Liver (tissue), 8 donors: ENCODE measurements at regions not wholly inside any gene's neighbourhood (a gene's known extent, or its start where the extent isn't known, plus 50 kb on each side); places are given as distances from the start of the nearest gene placed in this dataset.
A peak's percentile ranks its signal among the peaks of the same experiment; 100 is the strongest.

Experiments used
- DNase-seq: peaks from one replicate; pipeline ENCODE4 v3.0.0-alpha.2; 2017; ENCODE audit warnings: low spot score
- H3K27ac ChIP-seq, 2 donors: one replicate each; pipeline ENCODE4 v1.7.0; 2013; ENCODE audit warnings: inconsistent platforms in 2 of 2, low read length in 2 of 2, control low read depth in 1 of 2, low read depth in 1 of 2, mild to moderate bottlenecking in 1 of 2
- H3K27me3 ChIP-seq, 4 donors: one replicate each; pipeline versions ENCODE4 v1.6.1 to v1.7.0; 2013; ENCODE audit warnings: low read length in 3 of 4, inconsistent platforms in 1 of 4, mild to moderate bottlenecking in 1 of 4, moderate library complexity in 1 of 4; ENCODE audit not compliant: control insufficient read depth in 4 of 4, insufficient read depth in 4 of 4
- H3K36me3 ChIP-seq, 4 donors: one replicate each; pipeline versions ENCODE4 v1.6.1 to v1.7.0; 2013; ENCODE audit warnings: low read length in 3 of 4, mild to moderate bottlenecking in 3 of 4, low read depth in 1 of 4, moderate library complexity in 1 of 4; ENCODE audit not compliant: control insufficient read depth in 4 of 4, insufficient read depth in 3 of 4
- H3K4me1 ChIP-seq, 4 donors: one replicate each; pipeline versions ENCODE4 v1.6.1 to v1.7.0; 2013; ENCODE audit warnings: low read length in 3 of 4, mild to moderate bottlenecking in 3 of 4, moderate library complexity in 1 of 4; ENCODE audit not compliant: control insufficient read depth in 4 of 4, insufficient read depth in 4 of 4
- H3K4me3 ChIP-seq, 3 donors: one replicate each; pipeline versions ENCODE4 v1.6.1 to v1.7.0; 2013; ENCODE audit warnings: low read length in 3 of 3, control low read depth in 1 of 3, low read depth in 1 of 3, mild to moderate bottlenecking in 1 of 3
- H3K9ac ChIP-seq, 2 donors: one replicate each; pipeline ENCODE4 v1.7.0; 2013; ENCODE audit warnings: low read length in 2 of 2, mild to moderate bottlenecking in 2 of 2, moderate library complexity in 2 of 2, control low read depth in 1 of 2, low read depth in 1 of 2
- H3K9me3 ChIP-seq, 4 donors: one replicate each; pipeline versions ENCODE4 v1.6.1 to v1.7.0; 2013; ENCODE audit warnings: low read length in 3 of 4; ENCODE audit not compliant: control insufficient read depth in 4 of 4
- EGR1 ChIP-seq, 2 donors: IDR thresholded peaks; 2 replicates each; pipeline ENCODE4 v1.6.1; 2016 to 2018; ENCODE audit warnings: antibody characterized with exemption in 2 of 2, low read depth in 2 of 2
- FOXA1 ChIP-seq: IDR thresholded peaks from 2 replicates; pipeline ENCODE4 v1.6.1; 2016; ENCODE audit warnings: antibody characterized with exemption
- FOXA2 ChIP-seq: IDR thresholded peaks from 2 replicates; pipeline ENCODE4 v1.6.1; 2016; ENCODE audit warnings: antibody characterized with exemption
- GABPA ChIP-seq, 2 donors: IDR thresholded peaks in 1 of 2; conservative IDR thresholded peaks in 1 of 2; 2 replicates each; pipeline ENCODE4 v1.6.1; 2016; ENCODE audit warnings: antibody characterized with exemption in 2 of 2, mild to moderate bottlenecking in 1 of 2, moderate library complexity in 1 of 2
- HNF4A ChIP-seq, 2 donors: conservative IDR thresholded peaks; 2 replicates each; pipeline ENCODE4 v1.6.1; 2016; ENCODE audit warnings: antibody characterized with exemption in 2 of 2, mild to moderate bottlenecking in 2 of 2
- HNF4G ChIP-seq: IDR thresholded peaks from 2 replicates; pipeline ENCODE4 v1.6.1; 2016; ENCODE audit warnings: antibody characterized with exemption
- JUND ChIP-seq, 2 donors: IDR thresholded peaks; 2 replicates each; pipeline ENCODE4 v1.6.1; 2016; ENCODE audit warnings: antibody characterized with exemption in 2 of 2
- NR2F2 ChIP-seq: IDR thresholded peaks from 2 replicates; pipeline ENCODE4 v1.6.1; 2016; ENCODE audit warnings: antibody characterized with exemption
- RAD21 ChIP-seq, 2 donors: IDR thresholded peaks; 2 replicates each; pipeline ENCODE4 v1.6.1; 2016; ENCODE audit warnings: antibody characterized with exemption in 2 of 2, mild to moderate bottlenecking in 2 of 2
- RXRA ChIP-seq, 2 donors: IDR thresholded peaks; 2 replicates each; pipeline ENCODE4 v1.6.1; 2017 to 2018; ENCODE audit warnings: antibody characterized with exemption in 2 of 2, mild to moderate bottlenecking in 1 of 2
- SP1 ChIP-seq: IDR thresholded peaks from 2 replicates; pipeline ENCODE4 v1.6.1; 2018; ENCODE audit warnings: antibody characterized with exemption, mild to moderate bottlenecking
- TAF1 ChIP-seq: conservative IDR thresholded peaks from 2 replicates; pipeline ENCODE4 v1.6.1; 2016; ENCODE audit warnings: antibody characterized with exemption, mild to moderate bottlenecking
- YY1 ChIP-seq: IDR thresholded peaks from 2 replicates; pipeline ENCODE4 v1.6.1; 2016; ENCODE audit warnings: antibody characterized with exemption, mild to moderate bottlenecking
- WGBS: extraction: QIAGEN DNeasy Blood & Tissue Kit; methylation state at CpG from one replicate; pipeline ENCODE4 v1.1.7; 2013; 5-methylcytosine and 5-hydroxymethylcytosine counted together
- TF ChIP-seq, protein P1 (sequence below): IDR thresholded peaks from 2 replicates; pipeline ENCODE4 v1.6.1; 2016; ENCODE audit warnings: antibody characterized with exemption, mild to moderate bottlenecking
- TF ChIP-seq, protein P2 (sequence below): IDR thresholded peaks from 2 replicates; pipeline ENCODE4 v1.6.1; 2016; ENCODE audit warnings: antibody characterized with exemption
- TF ChIP-seq, protein P3 (sequence below): IDR thresholded peaks from 2 replicates; pipeline ENCODE4 v1.6.1; 2016; ENCODE audit warnings: antibody characterized with exemption
- TF ChIP-seq, protein P4 (sequence below): IDR thresholded peaks from 2 replicates; pipeline ENCODE4 v1.6.1; 2016; ENCODE audit warnings: antibody characterized with exemption
- TF ChIP-seq, protein P5 (sequence below): fragments of 150-350 bp; IDR thresholded peaks from 2 replicates; pipeline ENCODE4 v1.5.1; 2017; ENCODE audit warnings: improper control_type of control experiment, low read depth, low read length; ENCODE audit not compliant: missing input control
- donor health status: healthy.
- donor health status: healthy.
- donor health status: healthy.
- donor health status: healthy.
- donor health status: healthy.

DNA sequence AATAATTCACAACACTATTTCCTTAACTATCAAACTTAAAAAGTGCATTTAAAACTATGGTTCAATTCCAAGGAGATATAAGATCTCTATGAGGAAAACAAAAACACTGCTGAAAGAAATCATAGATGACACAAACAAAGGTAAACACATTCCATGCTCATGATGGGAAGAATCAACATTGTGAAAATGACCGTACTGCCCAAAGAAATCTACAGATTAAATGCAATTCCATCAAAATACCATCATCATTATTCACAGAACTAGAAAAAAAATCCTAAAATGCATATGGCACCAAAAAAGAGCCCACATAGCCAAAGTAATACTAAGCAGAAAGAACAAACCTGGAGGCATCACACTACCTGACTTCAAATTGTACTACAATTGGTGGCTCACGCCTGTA lies 159.9 kb upstream of the EEPD1 start:
- 84% methylated on average over 2 of the region's 2 CpGs for WGBS
- H3K27me3 ChIP-seq: no peaks in the 10 kb centered on the region
- no peaks in the 10 kb centered on the region for H3K9me3 ChIP-seq
- no peak for DNase-seq
- TF ChIP-seq HNF4A (conservative IDR thresholded peaks at IDR 0.05) (no peak), YY1 (no peak), SP1 (no peak), RXRA (IDR thresholded peaks at IDR 0.05) (no peak), GABPA (IDR thresholded peaks at IDR 0.05 in 1 of 2, conservative IDR thresholded peaks at IDR 0.05 in 1 of 2) (no peak), HNF4G (no peak), TAF1 (no peak), RAD21 (IDR thresholded peaks at IDR 0.05) (no peak), FOXA1 (no peak), JUND (IDR thresholded peaks at IDR 0.05) (no peak)
- TF ChIP-seq, protein P1, sequence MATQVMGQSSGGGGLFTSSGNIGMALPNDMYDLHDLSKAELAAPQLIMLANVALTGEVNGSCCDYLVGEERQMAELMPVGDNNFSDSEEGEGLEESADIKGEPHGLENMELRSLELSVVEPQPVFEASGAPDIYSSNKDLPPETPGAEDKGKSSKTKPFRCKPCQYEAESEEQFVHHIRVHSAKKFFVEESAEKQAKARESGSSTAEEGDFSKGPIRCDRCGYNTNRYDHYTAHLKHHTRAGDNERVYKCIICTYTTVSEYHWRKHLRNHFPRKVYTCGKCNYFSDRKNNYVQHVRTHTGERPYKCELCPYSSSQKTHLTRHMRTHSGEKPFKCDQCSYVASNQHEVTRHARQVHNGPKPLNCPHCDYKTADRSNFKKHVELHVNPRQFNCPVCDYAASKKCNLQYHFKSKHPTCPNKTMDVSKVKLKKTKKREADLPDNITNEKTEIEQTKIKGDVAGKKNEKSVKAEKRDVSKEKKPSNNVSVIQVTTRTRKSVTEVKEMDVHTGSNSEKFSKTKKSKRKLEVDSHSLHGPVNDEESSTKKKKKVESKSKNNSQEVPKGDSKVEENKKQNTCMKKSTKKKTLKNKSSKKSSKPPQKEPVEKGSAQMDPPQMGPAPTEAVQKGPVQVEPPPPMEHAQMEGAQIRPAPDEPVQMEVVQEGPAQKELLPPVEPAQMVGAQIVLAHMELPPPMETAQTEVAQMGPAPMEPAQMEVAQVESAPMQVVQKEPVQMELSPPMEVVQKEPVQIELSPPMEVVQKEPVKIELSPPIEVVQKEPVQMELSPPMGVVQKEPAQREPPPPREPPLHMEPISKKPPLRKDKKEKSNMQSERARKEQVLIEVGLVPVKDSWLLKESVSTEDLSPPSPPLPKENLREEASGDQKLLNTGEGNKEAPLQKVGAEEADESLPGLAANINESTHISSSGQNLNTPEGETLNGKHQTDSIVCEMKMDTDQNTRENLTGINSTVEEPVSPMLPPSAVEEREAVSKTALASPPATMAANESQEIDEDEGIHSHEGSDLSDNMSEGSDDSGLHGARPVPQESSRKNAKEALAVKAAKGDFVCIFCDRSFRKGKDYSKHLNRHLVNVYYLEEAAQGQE: no peak
- TF ChIP-seq, protein P2, sequence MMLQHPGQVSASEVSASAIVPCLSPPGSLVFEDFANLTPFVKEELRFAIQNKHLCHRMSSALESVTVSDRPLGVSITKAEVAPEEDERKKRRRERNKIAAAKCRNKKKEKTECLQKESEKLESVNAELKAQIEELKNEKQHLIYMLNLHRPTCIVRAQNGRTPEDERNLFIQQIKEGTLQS: no peak
- TF ChIP-seq, protein P3, sequence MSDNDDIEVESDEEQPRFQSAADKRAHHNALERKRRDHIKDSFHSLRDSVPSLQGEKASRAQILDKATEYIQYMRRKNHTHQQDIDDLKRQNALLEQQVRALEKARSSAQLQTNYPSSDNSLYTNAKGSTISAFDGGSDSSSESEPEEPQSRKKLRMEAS: no peak
- TF ChIP-seq, protein P4, sequence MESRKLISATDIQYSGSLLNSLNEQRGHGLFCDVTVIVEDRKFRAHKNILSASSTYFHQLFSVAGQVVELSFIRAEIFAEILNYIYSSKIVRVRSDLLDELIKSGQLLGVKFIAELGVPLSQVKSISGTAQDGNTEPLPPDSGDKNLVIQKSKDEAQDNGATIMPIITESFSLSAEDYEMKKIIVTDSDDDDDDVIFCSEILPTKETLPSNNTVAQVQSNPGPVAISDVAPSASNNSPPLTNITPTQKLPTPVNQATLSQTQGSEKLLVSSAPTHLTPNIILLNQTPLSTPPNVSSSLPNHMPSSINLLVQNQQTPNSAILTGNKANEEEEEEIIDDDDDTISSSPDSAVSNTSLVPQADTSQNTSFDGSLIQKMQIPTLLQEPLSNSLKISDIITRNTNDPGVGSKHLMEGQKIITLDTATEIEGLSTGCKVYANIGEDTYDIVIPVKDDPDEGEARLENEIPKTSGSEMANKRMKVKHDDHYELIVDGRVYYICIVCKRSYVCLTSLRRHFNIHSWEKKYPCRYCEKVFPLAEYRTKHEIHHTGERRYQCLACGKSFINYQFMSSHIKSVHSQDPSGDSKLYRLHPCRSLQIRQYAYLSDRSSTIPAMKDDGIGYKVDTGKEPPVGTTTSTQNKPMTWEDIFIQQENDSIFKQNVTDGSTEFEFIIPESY: no peak
- H3K4me1 ChIP-seq: peaks cover 0 to 4% (median 1%) of the 10 kb centered on the region in 4 donors
- H3K27ac ChIP-seq: no peak overlapping the region
- no peak overlapping the region for H3K4me3 ChIP-seq
- H3K9ac ChIP-seq: no peak overlapping the region
- no peaks in the 10 kb centered on the region for H3K36me3 ChIP-seq

DNA sequence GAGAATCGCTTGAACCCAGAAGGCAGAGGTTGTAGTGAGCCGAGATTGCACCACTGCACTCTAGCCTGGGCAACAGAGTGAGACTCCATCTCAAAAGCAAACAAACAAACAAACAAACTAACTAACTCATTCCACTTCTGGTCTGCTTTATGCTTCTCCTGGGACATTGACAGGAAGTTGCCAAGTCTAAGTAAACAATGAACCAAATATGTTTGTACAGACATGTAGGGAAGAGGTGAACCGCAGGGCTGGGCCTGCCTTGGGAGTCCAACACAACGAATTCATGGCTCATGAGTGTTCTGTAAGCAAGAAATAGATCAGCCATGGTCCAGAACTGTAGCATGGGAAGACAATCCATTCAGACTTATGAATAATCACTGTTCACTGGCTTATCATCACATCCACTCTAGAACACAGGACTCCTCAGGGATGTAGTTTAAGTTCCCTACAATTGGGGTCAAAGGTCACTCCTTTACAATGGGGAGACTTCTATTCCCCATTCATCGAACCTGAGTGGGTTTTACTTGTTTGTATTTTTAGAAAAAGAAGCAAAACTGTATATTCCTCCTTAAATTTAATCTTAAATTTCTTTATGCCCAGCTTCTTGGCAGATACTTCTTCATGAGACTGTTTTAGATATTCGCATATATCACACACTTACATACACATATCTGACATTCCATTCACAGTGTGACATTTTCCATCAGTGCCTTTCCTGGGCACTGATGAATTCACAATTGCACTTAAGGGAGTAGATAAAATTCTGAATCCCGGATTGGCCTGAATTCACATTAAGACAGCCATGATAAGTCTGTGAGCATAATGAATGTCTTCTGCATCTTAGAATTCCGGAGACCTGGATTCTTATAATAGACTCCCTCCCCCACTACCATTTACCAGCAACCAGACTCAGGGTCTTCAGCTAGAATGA lies 159.1 kb upstream of the EEPD1 start:
- Histone ChIP-seq H3K27ac (no peak overlapping the region), H3K27me3 (no peaks in the 10 kb centered on the region), H3K4me3 (no peak overlapping the region), H3K9me3 (no peaks in the 10 kb centered on the region), H3K36me3 (no peaks in the 10 kb centered on the region), H3K4me1 (peaks cover 0 to 4% (median 1%) of the 10 kb centered on the region in 4 donors), H3K9ac (no peak overlapping the region)
- DNase-seq: no peak
- whole genome bisulfite sequencing: 64% methylated on average over 8 of the region's 8 CpGs
- TF ChIP-seq, protein P2: no peak
- peak; percentile 37 for TF ChIP-seq FOXA1
- TF ChIP-seq RAD21 (IDR thresholded peaks at IDR 0.05): peak; percentile 13 to 32
- TF ChIP-seq GABPA (IDR thresholded peaks at IDR 0.05 in 1 of 2, conservative IDR thresholded peaks at IDR 0.05 in 1 of 2): no peak
- TF ChIP-seq HNF4G: no peak
- TF ChIP-seq EGR1 (IDR thresholded peaks at IDR 0.05; ENCODE audit: low read depth in 2 of 2): no peak
- TF ChIP-seq, protein P4: no peak
- peak; percentile 62 to 72 for TF ChIP-seq RXRA (IDR thresholded peaks at IDR 0.05)
- TF ChIP-seq SP1: peak; percentile 77
- peak; percentile 83 for TF ChIP-seq FOXA2
- no peak for TF ChIP-seq YY1
- TF ChIP-seq, protein P5, sequence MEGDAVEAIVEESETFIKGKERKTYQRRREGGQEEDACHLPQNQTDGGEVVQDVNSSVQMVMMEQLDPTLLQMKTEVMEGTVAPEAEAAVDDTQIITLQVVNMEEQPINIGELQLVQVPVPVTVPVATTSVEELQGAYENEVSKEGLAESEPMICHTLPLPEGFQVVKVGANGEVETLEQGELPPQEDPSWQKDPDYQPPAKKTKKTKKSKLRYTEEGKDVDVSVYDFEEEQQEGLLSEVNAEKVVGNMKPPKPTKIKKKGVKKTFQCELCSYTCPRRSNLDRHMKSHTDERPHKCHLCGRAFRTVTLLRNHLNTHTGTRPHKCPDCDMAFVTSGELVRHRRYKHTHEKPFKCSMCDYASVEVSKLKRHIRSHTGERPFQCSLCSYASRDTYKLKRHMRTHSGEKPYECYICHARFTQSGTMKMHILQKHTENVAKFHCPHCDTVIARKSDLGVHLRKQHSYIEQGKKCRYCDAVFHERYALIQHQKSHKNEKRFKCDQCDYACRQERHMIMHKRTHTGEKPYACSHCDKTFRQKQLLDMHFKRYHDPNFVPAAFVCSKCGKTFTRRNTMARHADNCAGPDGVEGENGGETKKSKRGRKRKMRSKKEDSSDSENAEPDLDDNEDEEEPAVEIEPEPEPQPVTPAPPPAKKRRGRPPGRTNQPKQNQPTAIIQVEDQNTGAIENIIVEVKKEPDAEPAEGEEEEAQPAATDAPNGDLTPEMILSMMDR: no peak
- peak in 1 of 2 donors; percentile 13 for TF ChIP-seq JUND (IDR thresholded peaks at IDR 0.05)
- TF ChIP-seq TAF1: no peak
- no peak for TF ChIP-seq NR2F2
- TF ChIP-seq HNF4A (conservative IDR thresholded peaks at IDR 0.05): peak; percentile 30 to 51
